ENCODE measurements at regions not wholly inside any gene's neighbourhood (a gene's known extent, or its start where the extent isn't known, plus 50 kb on each side); places are given as distances from the start of the nearest gene placed in this dataset.

GRCh38 chr2:48197618-48198017, 116.9 kb upstream of the FOXN2 start:
- H2AFZ ChIP-seq (ENCODE audit: low read length), result no peak overlapping the region
- no peak for DNase-seq (ENCODE audit: low spot score)
- no peak overlapping the region for H3K4me2 ChIP-seq (ENCODE audit: low read depth, low read length)
- intact Hi-C loops (cut with micrococcal nuclease; ENCODE audit: unreplicated experiment), result no loop called here
- H3K27ac ChIP-seq (ENCODE audit: extremely low read length, insufficient read depth, low read length), result no peak overlapping the region
- WGBS (ENCODE audit: low lambda C conversion rate), result 97% methylated on average over 1 of the region's 1 CpG
- no TSS peak for BruUV-seq (replicated peaks)
- H3K9me3 ChIP-seq (ENCODE audit: low read length), result no peaks in the 10 kb centered on the region
- peaks cover 18% of the 10 kb centered on the region for H3K4me1 ChIP-seq (ENCODE audit: insufficient read depth, low read length)
- H3K9ac ChIP-seq (ENCODE audit: insufficient read depth, low read depth, low read length), result no peak overlapping the region
- in situ Hi-C loops (cut with HindIII; ENCODE audit: extremely low pct_ligation_motif_present, low pct_unique_long_range_greater_than_20kb), result no loop called here
- CTCF ChIA-PET (ENCODE audit: low intra/inter-chr PET ratio, low total read pairs), result no interaction called here
- H3K4me3 ChIP-seq (replicated peaks in 1 of 3; ENCODE audit: insufficient read depth in 1 of 3, low read depth in 2 of 3, low read length in 3 of 3), result no peak overlapping the region
- peaks cover 0 to 28% of the 10 kb centered on the region in 2 experiments; a peak in 3 of 5 replicates for H3K27me3 ChIP-seq (ENCODE audit: control insufficient read depth in 1 of 2, insufficient read depth in 2 of 2, low read length in 2 of 2)
- H4K20me1 ChIP-seq (ENCODE audit: insufficient read depth, low read length), result no peaks in the 10 kb centered on the region
- H3K79me2 ChIP-seq (ENCODE audit: insufficient read depth, low read length), result no peaks in the 10 kb centered on the region
- peak; percentile 67 for ATAC-seq
- no peak for FAIRE-seq
- POLR2A ChIA-PET, result no interaction called here
- no peaks in the 10 kb centered on the region for H3K36me3 ChIP-seq (replicated peaks in 1 of 2; ENCODE audit: control insufficient read depth in 1 of 2, insufficient read depth in 2 of 2, low read length in 2 of 2)
- TF ChIP-seq PRPF4 (IDR thresholded peaks at IDR 0.05; ENCODE audit: low read depth, low read length, poor library complexity, severe bottlenecking) (no peak), ZNF605 (CRISPR knock-in tag; IDR thresholded peaks at IDR 0.05) (no peak), MLXIP (CRISPR knock-in tag; IDR thresholded peaks at IDR 0.05; ENCODE audit: borderline replicate concordance) (no peak), BRD4 (CRISPR knock-in tag; IDR thresholded peaks at IDR 0.05) (no peak), TRIM24 (CRISPR knock-in tag; IDR thresholded peaks at IDR 0.05) (no peak), SALL2 (CRISPR knock-in tag; IDR thresholded peaks at IDR 0.05) (no peak), PATZ1 (CRISPR knock-in tag; IDR thresholded peaks at IDR 0.05) (no peak), ATAD3A (CRISPR knock-in tag; IDR thresholded peaks at IDR 0.05) (no peak), ZNF350 (CRISPR knock-in tag; IDR thresholded peaks at IDR 0.05; ENCODE audit: borderline replicate concordance, low read depth) (no peak), CSRNP1 (CRISPR knock-in tag; IDR thresholded peaks at IDR 0.05) (no peak), ZFP36L2 (CRISPR knock-in tag; IDR thresholded peaks at IDR 0.05) (no peak), GLI4 (CRISPR knock-in tag; IDR thresholded peaks at IDR 0.05; ENCODE audit: borderline replicate concordance) (no peak), GLMP (CRISPR knock-in tag; IDR thresholded peaks at IDR 0.05; ENCODE audit: borderline replicate concordance) (no peak), SKIL (CRISPR knock-in tag; IDR thresholded peaks at IDR 0.05; ENCODE audit: borderline replicate concordance) (no peak), GATAD2A (CRISPR knock-in tag; IDR thresholded peaks at IDR 0.05) (no peak)
